Fibroblast of the conjunctiva (primary cell): ENCODE measurements at regions not wholly inside any gene's neighbourhood (a gene's known extent, or its start where the extent isn't known, plus 50 kb on each side); places are given as distances from the start of the nearest gene placed in this dataset.

Source experiments
- DNase-seq: peaks from one replicate; pipeline ENCODE4 v3.0.0-alpha.2; 2010; ENCODE audit warnings: low read depth

DNA sequence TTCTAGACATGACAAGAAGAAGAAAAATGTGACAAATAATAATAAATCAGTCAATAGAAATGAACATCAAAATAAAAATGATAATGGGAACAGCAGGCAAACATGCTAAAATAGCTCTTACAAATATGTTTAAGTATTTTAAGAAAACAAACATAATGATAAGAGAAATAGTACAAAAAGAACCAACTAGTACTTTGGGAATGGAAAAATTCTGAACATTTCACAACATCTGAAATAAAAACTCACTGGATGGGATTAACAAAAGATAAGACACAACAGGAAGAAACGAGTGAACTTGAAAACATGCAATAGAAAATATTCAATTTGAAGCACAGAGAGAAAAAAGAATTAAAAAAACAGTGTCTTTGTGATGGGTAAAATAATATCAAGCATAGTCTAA is 115.2 kb upstream of the TSPAN2 start:
- no peak for DNase-seq

DNA sequence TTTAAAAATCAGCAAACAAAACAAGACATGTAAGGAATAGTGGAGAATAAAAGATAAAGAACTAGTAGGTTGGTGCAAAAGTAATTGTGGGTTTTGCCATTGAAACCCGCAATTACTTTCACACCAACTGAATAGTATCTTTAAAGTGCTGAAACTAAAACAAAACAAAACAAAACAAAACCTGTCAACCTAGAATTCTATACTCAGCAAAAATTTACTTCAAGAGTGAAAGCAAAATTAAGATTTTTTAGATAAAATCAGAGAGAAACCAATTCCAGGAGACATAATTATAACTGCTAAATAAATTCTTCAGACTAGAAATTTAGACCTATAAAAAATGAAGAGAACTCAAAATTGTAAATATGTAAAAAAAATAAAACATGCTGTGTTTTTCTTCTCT is 114.0 kb upstream of the TSPAN2 start:
- no peak for DNase-seq

DNA sequence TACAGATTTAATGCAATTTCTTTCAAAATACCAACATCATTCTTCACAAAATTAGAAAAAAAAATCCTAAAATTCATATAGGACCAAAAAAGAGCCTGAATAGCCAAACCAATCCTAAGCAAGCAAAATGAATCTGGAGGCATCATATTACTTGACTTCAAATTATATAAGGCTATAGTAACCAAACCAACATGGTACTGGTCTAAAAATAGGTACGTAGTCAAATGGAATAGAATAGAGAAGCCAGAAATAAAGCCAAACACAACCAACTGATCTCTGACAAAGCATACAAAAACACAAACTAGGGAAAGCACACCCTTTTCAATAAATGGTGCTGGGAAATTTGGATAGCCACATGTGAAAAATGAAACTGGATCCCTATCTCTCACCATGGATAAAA is 112.3 kb upstream of the TSPAN2 start:
- DNase-seq: no peak

DNA sequence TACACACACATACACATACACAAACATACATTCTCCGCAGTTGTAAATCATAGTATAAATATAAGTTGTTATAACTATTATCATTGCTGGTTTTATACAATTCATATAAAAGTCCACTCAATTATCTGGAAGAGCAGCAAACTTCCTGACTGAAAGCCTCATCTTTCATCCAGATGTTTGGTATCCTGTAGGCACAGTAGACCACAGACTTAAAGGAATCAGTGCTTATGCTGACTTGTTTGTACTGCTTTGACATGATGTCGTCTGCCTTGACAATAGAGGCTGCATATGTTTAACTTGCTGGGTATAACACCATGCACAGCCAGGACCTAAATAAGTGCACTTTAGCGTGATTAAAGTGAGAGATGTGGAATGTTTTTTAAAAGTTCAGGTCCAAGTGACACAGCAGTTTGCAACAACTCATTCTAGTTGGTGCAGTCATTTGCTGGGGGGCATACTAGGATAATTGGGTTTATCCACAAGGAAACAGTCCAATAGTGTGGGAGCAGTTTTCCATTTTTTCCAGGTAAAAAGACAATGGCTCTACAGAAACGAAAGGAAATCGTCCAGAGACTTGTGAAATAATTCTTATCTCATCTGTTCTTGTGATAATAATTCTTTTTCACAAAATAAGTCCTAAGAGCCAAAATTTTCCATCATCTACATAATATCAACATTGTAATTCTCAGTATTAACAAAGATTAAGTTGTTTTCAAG is 110.3 kb upstream of the TSPAN2 start:
- no peak for DNase-seq

DNA sequence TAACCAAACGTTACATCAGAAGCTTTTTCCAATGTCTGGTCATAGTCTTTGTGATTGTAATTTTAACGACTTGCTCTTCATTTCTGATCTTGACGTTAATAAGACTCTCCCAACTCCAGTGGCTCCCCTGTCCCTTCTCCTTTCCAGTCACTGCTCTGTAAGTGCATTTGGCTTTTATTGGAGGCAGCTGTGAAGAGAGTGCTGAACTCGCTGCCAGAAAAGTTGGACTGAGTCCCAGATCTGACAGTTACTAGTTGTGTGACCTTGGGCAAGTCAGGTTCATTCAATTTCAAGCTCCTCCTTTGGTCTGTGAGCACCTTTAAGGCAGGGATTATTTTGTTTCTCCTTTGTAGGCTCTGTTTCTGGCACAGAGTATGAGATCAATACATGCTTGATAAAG is 109.6 kb upstream of the TSPAN2 start:
- DNase-seq: peak; percentile 52

DNA sequence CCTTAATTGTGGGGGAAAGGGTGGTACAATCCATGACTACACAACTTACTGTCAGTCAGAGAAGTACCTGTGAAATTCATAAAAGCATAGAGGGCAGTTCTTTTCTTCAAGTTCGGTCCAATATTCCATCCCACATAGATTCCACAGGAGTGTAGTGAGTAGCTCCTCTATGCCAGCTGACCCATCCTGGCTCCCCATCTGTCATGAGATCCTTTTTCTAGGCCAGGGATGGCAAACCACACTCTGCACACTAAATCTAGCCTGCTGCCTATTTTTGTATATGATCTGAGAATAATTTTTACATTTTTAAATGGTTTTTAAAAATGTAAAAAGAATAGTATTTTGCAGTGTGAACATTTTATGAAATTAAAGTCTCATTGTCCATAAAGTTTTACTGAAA is 107.0 kb upstream of the TSPAN2 start:
- no peak for DNase-seq

DNA sequence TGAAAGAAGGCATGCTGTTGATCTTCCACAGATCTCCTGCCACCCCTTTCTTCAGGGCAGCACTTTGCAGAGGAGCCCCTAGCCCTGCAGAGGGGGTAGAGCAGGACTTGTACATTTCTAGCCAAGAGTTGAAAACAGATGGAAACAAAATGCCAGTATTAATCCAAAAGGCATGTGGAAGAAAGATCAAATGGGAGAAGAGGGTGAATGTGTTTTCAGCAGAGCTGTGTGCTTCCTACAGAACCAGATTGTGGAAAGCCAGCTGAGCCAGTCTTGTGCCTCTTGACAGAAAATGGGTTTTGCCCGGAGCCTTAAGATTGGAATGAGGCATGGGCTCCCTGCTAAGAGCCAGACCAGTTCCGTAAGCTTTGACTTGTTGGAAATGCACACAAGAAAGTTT is 105.2 kb upstream of the TSPAN2 start:
- no peak for DNase-seq

DNA sequence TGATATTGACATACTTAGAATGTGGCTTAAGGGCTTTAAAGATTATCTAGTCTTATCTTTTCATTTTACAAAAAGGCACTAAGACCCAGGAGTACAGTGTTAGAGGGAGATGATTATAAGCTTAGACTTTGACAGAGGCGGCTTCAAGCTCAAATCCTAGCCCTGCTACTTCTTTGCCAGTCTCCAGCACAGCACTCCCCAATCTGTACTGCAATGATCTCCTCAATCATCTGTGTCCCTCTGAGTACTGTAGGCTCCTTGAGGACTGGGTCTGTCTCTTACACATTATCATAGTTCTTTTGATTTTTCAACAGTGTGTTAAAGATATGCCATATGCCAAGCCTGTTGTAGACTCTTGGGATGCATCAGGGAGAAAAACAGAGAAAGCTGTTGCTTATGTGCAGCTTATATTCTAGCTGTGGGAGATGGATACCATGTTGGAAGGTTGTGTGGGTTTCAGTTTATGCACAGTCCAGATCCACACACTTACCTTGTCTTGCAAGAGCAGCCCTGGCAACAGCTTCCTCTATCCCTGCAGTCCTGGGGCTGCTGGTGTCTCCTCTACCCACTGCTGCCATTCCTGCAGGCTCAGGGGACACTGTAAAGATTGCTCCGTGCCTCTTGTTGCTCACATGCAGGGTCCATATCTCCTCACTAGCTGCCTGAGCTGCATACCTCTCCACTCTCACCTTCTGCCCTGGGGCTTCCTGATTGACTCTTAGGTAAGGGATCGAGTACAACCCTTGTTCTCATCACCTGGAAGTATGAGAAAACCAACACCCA is 103.9 kb upstream of the TSPAN2 start:
- DNase-seq: no peak

DNA sequence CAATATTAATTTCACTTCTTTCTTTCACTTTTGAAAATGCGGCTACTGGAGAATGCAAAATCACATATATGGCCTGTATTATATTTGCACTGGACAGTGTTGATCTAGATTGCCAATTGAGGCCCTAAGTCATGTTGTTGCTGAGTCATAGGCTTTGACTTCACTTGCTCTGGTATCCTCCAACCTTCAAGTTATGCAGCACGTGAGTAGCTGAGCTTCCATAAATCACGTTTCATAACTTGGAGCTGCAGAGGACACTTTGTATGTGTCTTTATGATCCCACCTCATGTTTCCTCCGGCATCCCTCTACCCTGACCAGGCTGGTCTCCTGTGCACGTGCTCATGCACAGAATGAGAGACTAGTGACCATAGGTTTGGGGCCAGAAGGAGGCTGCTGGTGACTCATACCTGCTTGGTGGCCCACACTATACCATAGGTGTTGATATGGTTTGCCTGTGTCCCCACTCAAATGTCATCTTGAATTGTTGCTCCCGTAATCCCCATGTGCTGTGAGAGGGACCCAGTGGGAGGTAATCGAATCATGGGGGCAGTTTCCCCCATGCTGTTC is 103.0 kb upstream of the TSPAN2 start:
- no peak for DNase-seq

DNA sequence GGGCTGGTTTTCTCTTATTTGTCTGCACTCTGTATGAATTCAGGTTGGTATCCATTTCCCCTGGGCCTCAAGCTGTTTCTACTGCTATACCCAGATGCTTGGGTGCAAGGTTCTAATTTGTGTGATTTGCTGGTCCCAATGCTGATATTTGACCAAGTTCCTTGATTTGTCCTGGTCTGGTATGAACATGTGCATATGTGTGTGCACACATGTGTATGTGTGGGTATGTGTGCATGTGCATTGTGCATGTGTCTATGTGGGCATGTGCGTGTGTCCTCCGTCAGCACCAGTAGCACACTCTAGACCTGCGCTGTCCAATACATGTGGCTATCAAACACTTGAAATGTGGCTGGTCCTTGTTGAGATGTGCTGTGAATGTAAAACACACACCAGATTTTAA is 102.4 kb upstream of the TSPAN2 start:
- no peak for DNase-seq

DNA sequence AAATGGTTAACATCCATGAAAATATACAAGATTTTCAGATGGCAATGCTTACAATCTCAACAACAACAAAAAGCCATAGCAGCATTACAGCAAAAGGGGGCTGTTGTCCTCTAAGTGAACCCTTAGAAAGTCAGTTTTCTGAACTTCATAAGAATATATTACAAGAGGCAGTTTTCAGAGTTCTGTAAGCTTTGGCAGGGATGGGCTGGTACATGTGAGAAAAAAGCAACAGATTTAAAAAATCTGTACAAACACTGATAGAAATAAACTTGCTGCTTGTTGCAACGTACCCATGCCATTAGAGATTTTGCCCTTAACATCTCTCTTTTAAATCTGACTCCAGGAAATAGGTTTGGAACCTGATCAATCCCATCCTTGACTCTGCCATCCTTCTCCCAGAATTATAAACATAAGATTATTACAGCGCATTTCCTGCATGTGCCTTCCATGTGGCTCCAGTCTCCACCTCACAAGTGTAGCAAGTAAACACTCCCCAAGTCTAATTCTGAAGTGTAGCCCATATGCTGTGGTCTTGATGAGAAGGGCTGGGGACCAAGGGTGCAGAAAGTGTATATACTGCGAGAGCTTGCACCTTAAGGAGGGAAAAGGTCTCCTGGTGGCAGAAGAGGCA is 101.4 kb upstream of the TSPAN2 start:
- DNase-seq: no peak

DNA sequence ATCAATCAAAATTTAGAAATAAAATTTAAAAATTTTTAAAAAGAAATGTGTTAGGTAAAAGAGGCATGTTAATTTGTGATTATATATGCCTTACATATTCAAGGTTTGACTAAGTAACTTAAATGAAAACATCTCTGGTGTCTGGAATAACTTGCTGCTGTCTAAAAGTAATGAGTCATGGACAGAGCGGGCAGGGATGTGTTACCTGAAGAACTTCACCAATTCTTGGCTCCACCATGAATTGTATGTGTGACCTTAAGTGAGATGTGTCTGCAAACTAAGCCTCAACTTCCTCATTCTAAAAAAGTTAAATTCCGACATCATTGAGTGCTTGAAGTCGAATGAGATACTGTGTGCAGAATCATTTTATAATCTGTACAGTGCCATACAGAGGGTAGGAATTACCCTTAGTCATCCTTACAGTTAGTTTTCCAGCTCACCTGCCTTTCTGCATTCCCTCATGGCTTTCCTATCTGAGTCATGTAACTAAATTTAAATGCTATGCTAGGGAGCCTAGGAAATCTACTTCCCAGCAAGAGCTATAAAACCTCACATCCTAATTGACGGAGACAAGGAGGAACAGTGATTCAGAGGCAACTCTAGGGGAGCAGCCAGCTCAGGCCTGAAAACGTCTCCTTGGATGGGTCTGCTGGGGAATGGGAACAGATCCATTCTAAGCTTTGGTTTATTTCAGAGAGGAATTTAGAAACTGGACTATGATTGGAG is 100.7 kb upstream of the TSPAN2 start:
- DNase-seq: no peak

DNA sequence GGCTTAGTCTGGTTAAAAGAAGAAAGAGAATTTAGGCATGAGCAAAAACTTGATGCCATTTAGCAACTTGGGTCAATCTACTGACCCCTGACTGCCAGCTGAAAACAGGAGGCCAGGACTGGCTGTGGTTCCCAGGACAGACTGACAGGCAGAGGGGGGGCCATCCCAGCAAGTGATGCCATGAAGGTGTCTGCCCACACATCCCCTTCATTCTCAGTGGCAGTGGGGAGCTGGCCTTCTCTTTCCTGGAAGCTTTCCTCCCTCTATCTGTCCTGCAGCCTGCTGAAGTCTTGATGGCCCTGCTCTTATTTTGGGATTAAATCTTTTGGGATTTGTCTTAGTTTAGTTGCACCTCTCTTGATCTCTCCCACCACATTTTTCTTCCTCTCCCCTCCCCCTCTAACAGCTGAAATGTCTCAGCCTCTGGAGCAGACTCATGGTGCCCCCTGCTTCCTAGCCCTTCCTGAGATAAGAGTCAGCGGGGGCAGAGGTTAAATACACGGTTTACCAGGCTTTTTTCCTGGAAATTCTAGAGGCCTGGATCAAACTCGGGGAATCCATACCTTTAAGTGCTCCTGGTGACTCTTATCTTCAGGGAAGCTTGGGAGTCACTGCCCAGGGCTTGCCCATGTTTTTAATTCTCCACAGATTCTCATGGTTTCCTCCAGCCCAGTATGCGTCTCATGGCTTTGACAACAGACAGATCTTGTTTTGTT is 99.5 kb upstream of the TSPAN2 start:
- DNase-seq: no peak

DNA sequence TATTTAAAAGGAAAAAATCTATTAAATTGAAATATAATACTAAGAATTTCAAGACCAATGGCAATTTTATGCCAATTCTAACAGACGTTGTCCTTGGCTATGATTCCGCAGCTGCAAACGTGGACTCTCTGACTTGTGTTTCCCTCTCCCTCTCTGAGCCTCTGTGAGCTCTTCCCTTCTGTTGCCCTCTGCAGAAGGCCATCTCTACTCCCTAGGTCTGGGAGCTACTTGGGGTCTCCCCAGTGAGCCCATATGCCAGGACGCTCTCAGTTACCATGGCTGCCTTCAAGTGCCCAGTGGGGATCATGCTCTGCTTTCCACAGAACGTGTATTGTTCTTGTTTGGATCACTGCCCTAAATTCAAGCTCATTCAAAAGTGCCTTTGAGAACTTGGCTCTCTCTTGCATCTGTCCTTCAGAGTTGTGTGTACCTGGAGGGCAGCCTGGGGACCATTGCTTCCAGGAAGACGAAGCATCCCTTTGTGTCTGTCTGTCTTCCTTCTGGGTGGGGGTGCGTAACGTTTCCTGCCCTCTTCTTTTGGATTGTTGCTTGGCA is 97.5 kb upstream of the TSPAN2 start:
- DNase-seq: no peak

DNA sequence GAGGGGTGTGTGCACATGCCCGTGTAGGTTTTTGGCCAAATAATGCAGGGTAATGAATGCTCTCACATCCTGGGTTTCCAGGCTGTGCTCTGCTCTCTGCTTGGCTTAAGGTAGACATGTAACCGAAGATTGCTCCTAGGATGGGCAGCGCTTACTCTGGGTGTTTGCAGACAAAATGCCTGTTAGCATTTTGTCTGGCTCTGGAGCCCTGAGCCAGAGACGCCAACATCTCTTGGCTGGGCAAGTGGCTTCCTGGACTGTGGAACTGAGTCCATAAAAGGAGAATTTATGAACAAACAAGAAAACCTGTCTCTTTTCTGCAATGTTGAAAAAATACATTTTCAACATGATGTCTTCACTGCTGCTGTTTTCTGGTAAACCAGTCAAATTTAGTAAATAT is 96.0 kb upstream of the TSPAN2 start:
- no peak for DNase-seq

DNA sequence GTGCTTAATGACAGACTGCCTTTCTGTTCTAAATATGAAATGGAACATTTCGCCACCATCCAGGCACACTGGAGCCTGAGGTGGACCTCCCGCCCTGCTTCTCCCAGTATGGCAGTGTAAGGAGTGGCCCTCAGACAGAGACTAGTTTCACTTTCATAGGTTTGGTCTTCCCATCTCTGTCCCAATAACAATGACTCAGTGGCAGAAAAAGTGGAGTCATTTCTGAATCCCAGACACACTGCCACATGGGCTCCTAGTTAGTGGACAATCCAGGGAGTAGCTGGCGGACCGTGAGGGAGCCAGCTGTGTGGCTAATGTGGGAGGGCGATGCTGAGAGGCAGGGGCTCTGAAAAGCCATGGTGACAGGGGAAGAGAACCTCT is 95.6 kb upstream of the TSPAN2 start:
- no peak for DNase-seq

DNA sequence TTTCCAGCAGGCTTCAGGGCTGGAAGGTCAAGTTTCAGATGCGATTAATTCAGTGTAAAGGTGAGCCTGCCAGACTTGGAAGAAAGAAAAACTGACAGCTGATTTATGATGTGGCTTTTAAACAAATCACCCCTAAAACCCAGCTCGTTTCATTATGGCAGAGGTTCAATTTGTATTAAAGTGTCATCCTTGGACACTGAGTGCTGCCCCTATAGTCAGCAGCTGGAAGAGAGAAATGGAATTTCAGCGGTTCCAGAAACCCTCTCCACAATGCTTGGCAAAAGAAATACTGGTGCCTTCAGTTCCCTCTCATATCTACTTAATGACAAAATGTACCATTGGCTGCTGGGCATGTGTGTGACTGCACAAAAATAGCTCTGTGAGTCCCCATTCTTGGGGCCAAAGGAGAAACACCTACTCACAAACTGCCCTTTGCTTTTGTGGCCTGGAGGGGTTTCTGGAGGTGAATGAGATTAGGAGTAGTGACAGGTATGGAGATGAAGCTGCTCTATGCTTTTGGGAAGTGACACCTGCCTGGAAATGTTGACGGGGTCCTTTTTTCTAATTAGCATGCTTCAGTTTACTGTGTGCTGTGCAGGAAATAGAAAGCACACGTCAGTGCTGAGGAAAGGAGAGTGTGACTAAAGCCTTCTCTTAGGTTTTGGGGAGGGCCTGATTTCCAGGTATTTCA is 95.1 kb upstream of the TSPAN2 start:
- no peak for DNase-seq

DNA sequence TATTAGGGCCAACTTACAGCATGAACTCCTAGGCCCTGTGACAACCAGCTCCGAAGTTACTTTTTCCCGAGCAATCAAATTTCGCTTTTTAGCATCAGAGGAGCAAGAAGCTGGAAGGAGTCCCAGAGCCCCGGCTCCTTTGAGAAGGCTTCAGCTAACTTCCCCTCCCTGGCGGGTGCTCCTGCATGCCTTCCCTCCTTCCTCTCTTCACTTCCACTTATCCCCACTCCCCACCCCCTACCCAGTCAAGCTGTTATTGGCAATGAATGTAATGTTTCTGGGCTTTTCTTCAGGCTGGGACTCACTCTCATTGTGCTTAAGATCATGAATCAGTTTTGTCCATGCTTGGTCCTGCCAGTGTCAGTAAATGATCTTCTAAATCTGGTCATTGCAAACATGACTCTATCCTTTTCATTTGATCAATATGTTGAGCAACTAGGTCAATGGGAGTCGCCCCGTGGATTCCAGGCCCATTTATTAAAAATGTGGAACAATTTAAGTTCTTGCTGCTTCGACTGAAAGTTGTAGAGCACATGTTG is 94.5 kb upstream of the TSPAN2 start:
- DNase-seq: no peak

DNA sequence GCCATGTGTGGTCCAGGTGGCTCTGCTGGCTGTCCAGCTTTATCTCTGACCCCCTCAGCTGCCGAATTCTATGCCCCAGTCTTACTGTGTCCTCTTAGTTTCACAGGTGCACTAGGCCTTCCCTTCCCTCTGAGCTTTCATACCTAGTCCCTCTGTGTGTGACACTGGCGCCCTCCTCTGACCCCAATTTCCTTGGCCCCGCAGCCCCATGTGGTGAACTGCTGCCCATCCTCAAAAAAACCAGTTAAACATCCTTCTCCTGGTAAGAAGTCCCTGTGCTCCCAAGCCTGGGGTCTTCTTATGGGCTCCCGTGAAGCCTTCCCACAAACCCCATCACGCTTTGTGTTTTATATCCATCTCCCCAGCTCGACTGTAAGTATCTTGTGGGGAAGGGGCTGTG is 93.9 kb upstream of the TSPAN2 start:
- no peak for DNase-seq

DNA sequence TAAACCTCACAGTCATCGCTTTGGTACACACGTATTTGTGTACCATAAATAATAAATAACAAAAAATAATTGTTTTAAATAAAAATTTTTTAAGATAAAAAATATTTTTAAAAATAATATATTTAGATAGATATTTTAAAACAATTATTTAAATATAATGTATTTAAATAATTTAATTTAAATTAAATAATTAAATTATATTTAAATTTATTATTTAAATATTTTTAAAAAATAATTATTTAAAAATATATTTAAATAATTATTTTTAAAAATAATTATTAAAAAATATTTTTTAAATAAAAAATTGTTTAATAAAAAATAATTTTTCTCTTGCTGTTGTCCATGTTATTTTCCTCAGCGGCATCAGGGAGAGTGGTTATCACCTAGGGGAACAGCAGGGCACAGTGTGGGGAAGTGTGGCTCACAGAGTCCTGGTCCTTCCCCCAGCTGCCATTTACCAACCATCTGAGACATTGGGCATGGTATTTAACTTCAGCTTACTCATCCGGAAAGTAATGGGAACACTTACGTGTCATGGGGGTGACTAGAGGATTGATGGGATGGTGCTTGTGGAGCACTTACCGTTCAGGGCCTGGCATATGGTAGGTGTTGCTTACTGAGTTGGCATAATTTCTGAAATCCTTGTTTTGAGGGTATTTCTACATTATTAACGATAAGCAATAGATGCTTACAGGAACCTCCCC is 92.9 kb upstream of the TSPAN2 start:
- no peak for DNase-seq
